A673 (cell line): ENCODE measurements at regions not wholly inside any gene's neighbourhood (a gene's known extent, or its start where the extent isn't known, plus 50 kb on each side); places are given as distances from the start of the nearest gene placed in this dataset.

Source experiments
- BruUV-seq: library from RNA; stranded (reverse); fragments of 400-500 nt; replicated peaks from 2 replicates; lab custom pipeline; 2021; lab: Mats Ljungman, UMichigan
- CTCF ChIA-PET: fragments of 300-600 bp; sonication (Branson Sonifier 250); formaldehyde crosslinking; loops from one replicate; lab custom pipeline; 2022; ENCODE audit warnings: antibody characterized with exemption; lab: Charles Lee
- POLR2A ChIA-PET: fragments of 300-600 bp; sonication (Branson Sonifier 250); formaldehyde crosslinking; loops from one replicate; lab custom pipeline; 2022; ENCODE audit warnings: antibody characterized with exemption; ENCODE audit not compliant: low non-redundant PET; lab: Charles Lee
- DNase-seq: peaks from one replicate; pipeline ENCODE4 v3.0.0-alpha.2; 2015; ENCODE audit warnings: low spot score
- H3K27ac ChIP-seq: fragments of 200-600 bp; sonication (generic); 2 replicates; pipeline ENCODE4 v1.5.1; 2016; ENCODE audit warnings: mixed run types, low read depth, mild to moderate bottlenecking, mixed read lengths, antibody characterized with exemption, low read length; ENCODE audit not compliant: poor library complexity, severe bottlenecking
- H3K27me3 ChIP-seq: fragments of 200-600 bp; sonication (generic); replicated peaks from 2 replicates; pipeline ENCODE4 v1.6.1; 2017; ENCODE audit warnings: mixed run types, low read depth, mild to moderate bottlenecking, mixed read lengths, antibody characterized with exemption, low read length; ENCODE audit not compliant: insufficient read depth, poor library complexity
- H3K36me3 ChIP-seq: fragments of 200-600 bp; sonication (generic); 2 replicates; pipeline ENCODE4 v1.6.1; 2016; ENCODE audit warnings: mixed run types, mild to moderate bottlenecking, mixed read lengths, antibody characterized with exemption, low read length; ENCODE audit not compliant: insufficient read depth, poor library complexity, severe bottlenecking
- H3K4me1 ChIP-seq: fragments of 200-600 bp; sonication (generic); 2 replicates; pipeline ENCODE4 v1.6.1; 2017; ENCODE audit warnings: mixed run types, mild to moderate bottlenecking, mixed read lengths, antibody characterized with exemption, low read length; ENCODE audit not compliant: insufficient read depth, poor library complexity, severe bottlenecking
- H3K4me3 ChIP-seq: fragments of 200-600 bp; sonication (generic); 2 replicates; pipeline ENCODE4 v1.5.1; 2016; ENCODE audit warnings: low read depth, mixed run types, mild to moderate bottlenecking, mixed read lengths, low read length; ENCODE audit not compliant: poor library complexity, severe bottlenecking
- H3K9me3 ChIP-seq: fragments of 200-600 bp; sonication (generic); 2 replicates; pipeline ENCODE4 v1.6.1; 2016; ENCODE audit warnings: mixed run types, low read depth, mild to moderate bottlenecking, mixed read lengths, antibody characterized with exemption, low read length; ENCODE audit not compliant: poor library complexity, severe bottlenecking
- EZH2 ChIP-seq: fragments of 200-600 bp; sonication (generic); IDR thresholded peaks from 2 replicates; pipeline ENCODE4 v1.6.1; 2017; ENCODE audit warnings: borderline replicate concordance, low read depth, mild to moderate bottlenecking, mixed read lengths, antibody characterized with exemption, low read length; ENCODE audit not compliant: poor library complexity, severe bottlenecking
- intact Hi-C: fragments of 100-400 bp; cut with micrococcal nuclease; formaldehyde crosslinking; loops from one replicate; pipeline ENCODE4 v1.10.0; 2022; ENCODE audit not compliant: unreplicated experiment
- TF ChIP-seq, protein P1 (sequence below): fragments of 300-800, 200-600 bp; sonication (generic); conservative IDR thresholded peaks from 2 replicates; pipeline ENCODE4 v1.5.1; 2017; ENCODE audit warnings: low read depth, mild to moderate bottlenecking, antibody characterized with exemption, low read length, moderate library complexity, mixed read lengths

- TF ChIP-seq, protein P1, sequence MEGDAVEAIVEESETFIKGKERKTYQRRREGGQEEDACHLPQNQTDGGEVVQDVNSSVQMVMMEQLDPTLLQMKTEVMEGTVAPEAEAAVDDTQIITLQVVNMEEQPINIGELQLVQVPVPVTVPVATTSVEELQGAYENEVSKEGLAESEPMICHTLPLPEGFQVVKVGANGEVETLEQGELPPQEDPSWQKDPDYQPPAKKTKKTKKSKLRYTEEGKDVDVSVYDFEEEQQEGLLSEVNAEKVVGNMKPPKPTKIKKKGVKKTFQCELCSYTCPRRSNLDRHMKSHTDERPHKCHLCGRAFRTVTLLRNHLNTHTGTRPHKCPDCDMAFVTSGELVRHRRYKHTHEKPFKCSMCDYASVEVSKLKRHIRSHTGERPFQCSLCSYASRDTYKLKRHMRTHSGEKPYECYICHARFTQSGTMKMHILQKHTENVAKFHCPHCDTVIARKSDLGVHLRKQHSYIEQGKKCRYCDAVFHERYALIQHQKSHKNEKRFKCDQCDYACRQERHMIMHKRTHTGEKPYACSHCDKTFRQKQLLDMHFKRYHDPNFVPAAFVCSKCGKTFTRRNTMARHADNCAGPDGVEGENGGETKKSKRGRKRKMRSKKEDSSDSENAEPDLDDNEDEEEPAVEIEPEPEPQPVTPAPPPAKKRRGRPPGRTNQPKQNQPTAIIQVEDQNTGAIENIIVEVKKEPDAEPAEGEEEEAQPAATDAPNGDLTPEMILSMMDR, result no peak
- TF ChIP-seq EZH2, result no peak
- Histone ChIP-seq H3K4me1 (no peaks in the 10 kb centered on the region), H3K4me3 (no peak overlapping the region), H3K27ac (no peak overlapping the region), H3K9me3 (no peaks in the 10 kb centered on the region), H3K27me3 (no peaks in the 10 kb centered on the region), H3K36me3 (no peaks in the 10 kb centered on the region)
- ChIA-PET POLR2A (no interaction called here), CTCF (no interaction called here)
- DNase-seq, result no peak
- intact Hi-C loops, result no loop called here
- no TSS peak for BruUV-seq
Measured at GRCh38 chr9:27628311-27628710, 55.0 kb upstream of the C9orf72 start.

DNA sequence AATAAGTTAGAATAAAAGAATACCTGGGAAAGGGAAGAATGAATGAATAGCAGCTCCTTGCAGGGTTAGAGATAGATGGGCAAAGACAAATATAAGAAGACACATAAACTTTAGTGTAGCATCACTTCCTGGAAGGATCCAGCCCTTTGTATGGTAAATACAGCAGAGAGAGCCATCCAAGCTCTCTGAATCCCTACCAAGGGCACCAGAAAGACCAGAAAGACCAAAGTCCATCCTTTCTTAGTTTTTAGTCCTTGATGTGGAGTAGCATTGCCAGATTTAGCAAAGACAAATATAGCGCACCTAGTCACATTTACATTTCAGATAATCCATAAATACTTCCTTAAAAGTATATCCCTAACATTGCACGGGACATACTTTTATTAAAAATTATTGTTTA, 56.1 kb upstream of the C9orf72 start:
- Histone ChIP-seq H3K36me3 (no peaks in the 10 kb centered on the region), H3K4me3 (no peak overlapping the region), H3K27ac (no peak overlapping the region), H3K4me1 (no peaks in the 10 kb centered on the region), H3K27me3 (no peaks in the 10 kb centered on the region), H3K9me3 (no peaks in the 10 kb centered on the region)
- no peak for DNase-seq
- no TSS peak for BruUV-seq
- ChIA-PET CTCF (no interaction called here), POLR2A (no interaction called here)
- no peak for TF ChIP-seq EZH2
- TF ChIP-seq, protein P1, result no peak
- intact Hi-C loops, result no loop called here

- H3K9me3 ChIP-seq, result no peaks in the 10 kb centered on the region
- no TSS peak for BruUV-seq
- intact Hi-C loops, result no loop called here
Measured at GRCh38 chr9:27632254-27632653, 59.0 kb upstream of the C9orf72 start.

More at GRCh38 chr9:27632254-27632653, 59.0 kb upstream of the C9orf72 start:
- Histone ChIP-seq H3K27me3 (no peaks in the 10 kb centered on the region), H3K4me3 (no peak overlapping the region), H3K36me3 (no peaks in the 10 kb centered on the region), H3K27ac (no peak overlapping the region), H3K4me1 (no peaks in the 10 kb centered on the region)
- ChIA-PET CTCF (no interaction called here), POLR2A (no interaction called here)
- no peak for DNase-seq
- no peak for TF ChIP-seq EZH2
- TF ChIP-seq, protein P1, result no peak
